ENCODE measurements at regions not wholly inside any gene's neighbourhood (a gene's known extent, or its start where the extent isn't known, plus 50 kb on each side); places are given as distances from the start of the nearest gene placed in this dataset.

- H3K27ac ChIP-seq: no peak overlapping the region
- no peak for TF ChIP-seq ZFX (IDR thresholded peaks at IDR 0.05; ENCODE audit: borderline replicate concordance)
- TF ChIP-seq CTCF (IDR thresholded peaks at IDR 0.05): no peak
Observed at GRCh38 chr7:118003476-118003875, 130.2 kb upstream of the CTTNBP2 start.

- TF ChIP-seq ZFX (IDR thresholded peaks at IDR 0.05; ENCODE audit: borderline replicate concordance) (no peak), CTCF (IDR thresholded peaks at IDR 0.05) (no peak)
- H3K27ac ChIP-seq: no peak overlapping the region
Observed at GRCh38 chr7:118005026-118005425, 131.8 kb upstream of the CTTNBP2 start.

- H3K27ac ChIP-seq: no peak overlapping the region
- TF ChIP-seq CTCF (IDR thresholded peaks at IDR 0.05) (no peak), ZFX (IDR thresholded peaks at IDR 0.05; ENCODE audit: borderline replicate concordance) (no peak)
Observed at GRCh38 chr7:118006979-118007378, 133.7 kb upstream of the CTTNBP2 start.

GRCh38 chr7:118009419-118009818 is 136.2 kb upstream of the CTTNBP2 start:
- TF ChIP-seq CTCF (IDR thresholded peaks at IDR 0.05): no peak
- no peak for TF ChIP-seq ZFX (IDR thresholded peaks at IDR 0.05; ENCODE audit: borderline replicate concordance)
- no peak overlapping the region for H3K27ac ChIP-seq

- H3K27ac ChIP-seq: no peak overlapping the region
- TF ChIP-seq ZFX (IDR thresholded peaks at IDR 0.05; ENCODE audit: borderline replicate concordance) (no peak), CTCF (IDR thresholded peaks at IDR 0.05) (no peak)
Observed at GRCh38 chr7:118011652-118012051, 138.4 kb upstream of the CTTNBP2 start.

GRCh38 chr7:118013252-118014010 is 140.2 kb upstream of the CTTNBP2 start:
- H3K27ac ChIP-seq: no peak overlapping the region
- TF ChIP-seq CTCF (IDR thresholded peaks at IDR 0.05) (no peak), ZFX (IDR thresholded peaks at IDR 0.05; ENCODE audit: borderline replicate concordance) (no peak)

GRCh38 chr7:118022546-118022945 is 149.3 kb upstream of the CTTNBP2 start:
- TF ChIP-seq ZFX (IDR thresholded peaks at IDR 0.05; ENCODE audit: borderline replicate concordance) (no peak), CTCF (IDR thresholded peaks at IDR 0.05) (no peak)
- no peak overlapping the region for H3K27ac ChIP-seq

Data from 22Rv1 (cell line).